Loucy (cell line): ENCODE measurements at regions not wholly inside any gene's neighbourhood (a gene's known extent, or its start where the extent isn't known, plus 50 kb on each side); places are given as distances from the start of the nearest gene placed in this dataset.

Source experiments
- EZH2phosphoT487 ChIP-seq: fragments of 200-600 bp; IDR thresholded peaks from 2 replicates; pipeline ENCODE4 v1.6.1; 2018; ENCODE audit warnings: antibody characterized with exemption, mild to moderate bottlenecking, moderate library complexity, borderline replicate concordance
- TF ChIP-seq, protein P1 (sequence below): fragments of 200-600 bp; sonication (generic); conservative IDR thresholded peaks from 2 replicates; pipeline ENCODE4 v1.5.1; 2014; ENCODE audit warnings: mild to moderate bottlenecking, antibody characterized with exemption, low read length

GRCh38 chr7:89458114-89458513 is 662.6 kb upstream of the TEX47 start:
- no peak for TF ChIP-seq EZH2phosphoT487
- TF ChIP-seq, protein P1, sequence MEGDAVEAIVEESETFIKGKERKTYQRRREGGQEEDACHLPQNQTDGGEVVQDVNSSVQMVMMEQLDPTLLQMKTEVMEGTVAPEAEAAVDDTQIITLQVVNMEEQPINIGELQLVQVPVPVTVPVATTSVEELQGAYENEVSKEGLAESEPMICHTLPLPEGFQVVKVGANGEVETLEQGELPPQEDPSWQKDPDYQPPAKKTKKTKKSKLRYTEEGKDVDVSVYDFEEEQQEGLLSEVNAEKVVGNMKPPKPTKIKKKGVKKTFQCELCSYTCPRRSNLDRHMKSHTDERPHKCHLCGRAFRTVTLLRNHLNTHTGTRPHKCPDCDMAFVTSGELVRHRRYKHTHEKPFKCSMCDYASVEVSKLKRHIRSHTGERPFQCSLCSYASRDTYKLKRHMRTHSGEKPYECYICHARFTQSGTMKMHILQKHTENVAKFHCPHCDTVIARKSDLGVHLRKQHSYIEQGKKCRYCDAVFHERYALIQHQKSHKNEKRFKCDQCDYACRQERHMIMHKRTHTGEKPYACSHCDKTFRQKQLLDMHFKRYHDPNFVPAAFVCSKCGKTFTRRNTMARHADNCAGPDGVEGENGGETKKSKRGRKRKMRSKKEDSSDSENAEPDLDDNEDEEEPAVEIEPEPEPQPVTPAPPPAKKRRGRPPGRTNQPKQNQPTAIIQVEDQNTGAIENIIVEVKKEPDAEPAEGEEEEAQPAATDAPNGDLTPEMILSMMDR: no peak
